MCF 10A (cell line): ENCODE measurements at regions not wholly inside any gene's neighbourhood (a gene's known extent, or its start where the extent isn't known, plus 50 kb on each side); places are given as distances from the start of the nearest gene placed in this dataset.
"Not testable (repeated sequence)": the region's sequence is repeated elsewhere in the genome, so short reads cannot be mapped to it uniquely, and the experiment has no call there.

ENCODE experiments used
- BruUV-seq: library from RNA; stranded (reverse); fragments of 400-500 nt; replicated peaks from 2 replicates; lab custom pipeline; 2021; lab: Mats Ljungman, UMichigan
- CTCF ChIA-PET: fragments of 300-600 bp; sonication (Branson Sonifier 250); formaldehyde crosslinking; extraction: SDS; loops from one replicate; lab custom pipeline; 2021; ENCODE audit warnings: antibody characterized with exemption, inconsistent platforms; lab: Yijun Ruan, JAX
- POLR2A ChIA-PET: fragments of 300-600, 350-650 bp; sonication (Branson Sonifier 250); formaldehyde crosslinking; extraction: SDS; loops from one replicate; lab custom pipeline; 2020; ENCODE audit warnings: antibody characterized with exemption, inconsistent platforms; lab: Yijun Ruan, JAX
- DNase-seq: peaks from one replicate; pipeline ENCODE4 v3.0.0-alpha.2; 2018; ENCODE audit not compliant: unreplicated experiment
- H3K27ac Mint-ChIP-seq: one replicate; pipeline ENCODE4 v1.8.0; 2022; ENCODE audit warnings: mild to moderate bottlenecking, low read depth, mixed read lengths; ENCODE audit not compliant: unreplicated experiment
- H3K27me3 Mint-ChIP-seq: one replicate; pipeline ENCODE4 v1.8.0; 2022; ENCODE audit warnings: mixed read lengths; ENCODE audit not compliant: insufficient read depth, unreplicated experiment
- H3K36me3 Mint-ChIP-seq: one replicate; pipeline ENCODE4 v1.8.0; 2022; ENCODE audit warnings: mild to moderate bottlenecking, moderate library complexity, mixed read lengths; ENCODE audit not compliant: insufficient read depth, unreplicated experiment
- H3K4me1 Mint-ChIP-seq: one replicate; pipeline ENCODE4 v1.8.0; 2022; ENCODE audit warnings: mixed read lengths; ENCODE audit not compliant: insufficient read depth, unreplicated experiment
- H3K4me3 Mint-ChIP-seq: one replicate; pipeline ENCODE4 v1.8.0; 2022; ENCODE audit warnings: mild to moderate bottlenecking, moderate library complexity, mixed read lengths; ENCODE audit not compliant: unreplicated experiment
- H3K9me3 Mint-ChIP-seq: one replicate; pipeline ENCODE4 v1.8.0; 2022; ENCODE audit warnings: mixed read lengths; ENCODE audit not compliant: unreplicated experiment
- intact Hi-C: fragments of 100-400 bp; cut with micrococcal nuclease; formaldehyde crosslinking; loops from 2 replicates; pipeline ENCODE4 v1.14.1; 2022
- TF ChIP-seq, protein P1 (sequence below): fragments of 200-600 bp; IDR thresholded peaks from one replicate; pipeline ENCODE4 v1.8.0; 2022; ENCODE audit warnings: antibody characterized with exemption, mild to moderate bottlenecking; ENCODE audit not compliant: unreplicated experiment

- TF ChIP-seq, protein P1, sequence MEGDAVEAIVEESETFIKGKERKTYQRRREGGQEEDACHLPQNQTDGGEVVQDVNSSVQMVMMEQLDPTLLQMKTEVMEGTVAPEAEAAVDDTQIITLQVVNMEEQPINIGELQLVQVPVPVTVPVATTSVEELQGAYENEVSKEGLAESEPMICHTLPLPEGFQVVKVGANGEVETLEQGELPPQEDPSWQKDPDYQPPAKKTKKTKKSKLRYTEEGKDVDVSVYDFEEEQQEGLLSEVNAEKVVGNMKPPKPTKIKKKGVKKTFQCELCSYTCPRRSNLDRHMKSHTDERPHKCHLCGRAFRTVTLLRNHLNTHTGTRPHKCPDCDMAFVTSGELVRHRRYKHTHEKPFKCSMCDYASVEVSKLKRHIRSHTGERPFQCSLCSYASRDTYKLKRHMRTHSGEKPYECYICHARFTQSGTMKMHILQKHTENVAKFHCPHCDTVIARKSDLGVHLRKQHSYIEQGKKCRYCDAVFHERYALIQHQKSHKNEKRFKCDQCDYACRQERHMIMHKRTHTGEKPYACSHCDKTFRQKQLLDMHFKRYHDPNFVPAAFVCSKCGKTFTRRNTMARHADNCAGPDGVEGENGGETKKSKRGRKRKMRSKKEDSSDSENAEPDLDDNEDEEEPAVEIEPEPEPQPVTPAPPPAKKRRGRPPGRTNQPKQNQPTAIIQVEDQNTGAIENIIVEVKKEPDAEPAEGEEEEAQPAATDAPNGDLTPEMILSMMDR = no peak
- no peak for DNase-seq
- CTCF ChIA-PET = interaction anchor here (0.6 kb wide), 2 partner anchors 49 to 869 kb away, joined by 3 read pairs; no protein-coding TSS in a partner anchor
- Mint-ChIP-seq H3K27me3 (peaks cover 21% of the 10 kb centered on the region), H3K4me3 (no peak overlapping the region), H3K4me1 (no peaks in the 10 kb centered on the region), H3K36me3 (no peaks in the 10 kb centered on the region), H3K27ac (no peak overlapping the region), H3K9me3 (no peaks in the 10 kb centered on the region)
- intact Hi-C loops = no loop called here
- POLR2A ChIA-PET = no interaction called here
- BruUV-seq = no TSS peak
Measured at GRCh38 chr14:88095791-88096190, 90.9 kb downstream of the GPR65 start.

DNA sequence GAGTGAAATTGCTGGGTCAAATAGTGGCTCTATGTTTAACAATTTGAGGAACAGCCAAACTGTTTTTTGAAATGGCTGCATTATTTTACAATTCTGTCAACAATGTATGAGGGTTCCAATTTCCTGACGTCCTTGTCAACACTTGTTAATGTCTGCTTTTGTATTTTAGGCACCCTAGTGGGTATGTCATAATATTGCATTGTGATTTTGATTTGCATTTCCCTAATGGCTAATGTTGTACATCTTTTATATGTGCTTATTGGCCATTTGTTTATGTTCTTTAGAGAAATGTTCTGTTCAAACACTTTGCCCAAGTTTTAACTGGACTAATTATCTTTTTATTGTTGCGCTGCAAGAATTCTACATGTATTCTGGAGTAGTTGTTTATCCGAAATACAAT is 93.2 kb downstream of the GPR65 start:
- TF ChIP-seq, protein P1 = no peak
- Mint-ChIP-seq H3K36me3 (no peaks in the 10 kb centered on the region), H3K27me3 (peaks cover 21% of the 10 kb centered on the region), H3K9me3 (no peaks in the 10 kb centered on the region), H3K4me3 (no peak overlapping the region), H3K27ac (no peak overlapping the region), H3K4me1 (no peaks in the 10 kb centered on the region)
- intact Hi-C loops = no loop called here
- no TSS peak for BruUV-seq
- CTCF ChIA-PET = interaction anchor here (0.7 to 1.2 kb wide), 3 partner anchors 11 to 91 kb away, joined by 3 to 5 read pairs (median 3); no protein-coding TSS in a partner anchor
- POLR2A ChIA-PET = interaction anchor here (0.7 kb wide), 1 partner anchor 19 kb away, joined by 3 read pairs; no protein-coding TSS in a partner anchor
- DNase-seq = no peak

- H3K27ac Mint-ChIP-seq = no peak overlapping the region
- H3K9me3 Mint-ChIP-seq = peaks cover 7% of the 10 kb centered on the region
- BruUV-seq = no TSS peak
Measured at GRCh38 chr14:88104710-88105109, 99.8 kb downstream of the GPR65 start.

DNA sequence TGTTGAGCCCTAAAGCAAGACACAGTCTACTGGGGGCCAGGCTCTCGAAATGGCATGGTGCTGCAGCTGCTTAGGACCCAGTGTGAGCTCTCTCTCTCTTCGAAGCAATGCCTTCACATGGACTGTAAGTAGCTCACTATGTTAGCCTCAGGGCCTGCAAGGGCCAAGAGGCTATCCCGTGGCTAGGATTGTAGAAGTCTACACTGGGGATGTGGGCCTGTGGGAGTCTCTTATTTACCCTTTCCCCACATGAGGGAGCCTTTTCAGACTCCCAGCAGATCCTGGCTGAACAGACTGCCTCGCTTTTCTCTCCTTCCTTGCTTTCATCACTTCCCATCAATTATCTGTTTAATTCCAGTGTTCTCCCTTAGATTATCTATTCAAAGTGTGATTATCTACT is 101.4 kb downstream of the GPR65 start:
- Mint-ChIP-seq H3K36me3 (no peaks in the 10 kb centered on the region), H3K27me3 (no peaks in the 10 kb centered on the region), H3K27ac (no peak overlapping the region), H3K4me3 (no peak overlapping the region), H3K4me1 (no peaks in the 10 kb centered on the region), H3K9me3 (peaks cover 7% of the 10 kb centered on the region)
- intact Hi-C loops = no loop called here
- TF ChIP-seq, protein P1 = no peak
- no peak for DNase-seq
- CTCF ChIA-PET = no interaction called here
- BruUV-seq = no TSS peak
- POLR2A ChIA-PET = no interaction called here

More at GRCh38 chr14:88104710-88105109, 99.8 kb downstream of the GPR65 start:
- no peak overlapping the region for H3K4me3 Mint-ChIP-seq
- no peaks in the 10 kb centered on the region for H3K27me3 Mint-ChIP-seq
- intact Hi-C loops = no loop called here
- DNase-seq = no peak
- no peaks in the 10 kb centered on the region for H3K36me3 Mint-ChIP-seq
- POLR2A ChIA-PET = no interaction called here
- TF ChIP-seq, protein P1 = no peak
- no peaks in the 10 kb centered on the region for H3K4me1 Mint-ChIP-seq
- CTCF ChIA-PET = interaction anchor here (0.7 to 1.3 kb wide), 2 partner anchors 84 to 90 kb away, joined by 3 to 4 read pairs; no protein-coding TSS in a partner anchor

- POLR2A ChIA-PET, H3K36me3 Mint-ChIP-seq, DNase-seq, intact Hi-C loops, H3K4me1 Mint-ChIP-seq, BruUV-seq, H3K27me3 Mint-ChIP-seq, H3K9me3 Mint-ChIP-seq, H3K27ac Mint-ChIP-seq, H3K4me3 Mint-ChIP-seq: not testable (repeated sequence)
- CTCF ChIA-PET = interaction anchor here (0.8 kb wide), 1 partner anchor 182 kb away, joined by 5 read pairs; no protein-coding TSS in a partner anchor
Measured at GRCh38 chr14:88127669-88128068, 122.7 kb downstream of the GPR65 start.
